HuH-7 (cell line): ENCODE measurements at regions not wholly inside any gene's neighbourhood (a gene's known extent, or its start where the extent isn't known, plus 50 kb on each side); places are given as distances from the start of the nearest gene placed in this dataset.
A peak's percentile ranks its signal among the peaks of the same experiment; 100 is the strongest.
"Not testable (repeated sequence)": the region's sequence is repeated elsewhere in the genome, so short reads cannot be mapped to it uniquely, and the experiment has no call there.

Experiments used
- DNase-seq: peaks from one replicate; pipeline ENCODE4 v3.0.0; 2011; ENCODE audit warnings: low spot score

DNA sequence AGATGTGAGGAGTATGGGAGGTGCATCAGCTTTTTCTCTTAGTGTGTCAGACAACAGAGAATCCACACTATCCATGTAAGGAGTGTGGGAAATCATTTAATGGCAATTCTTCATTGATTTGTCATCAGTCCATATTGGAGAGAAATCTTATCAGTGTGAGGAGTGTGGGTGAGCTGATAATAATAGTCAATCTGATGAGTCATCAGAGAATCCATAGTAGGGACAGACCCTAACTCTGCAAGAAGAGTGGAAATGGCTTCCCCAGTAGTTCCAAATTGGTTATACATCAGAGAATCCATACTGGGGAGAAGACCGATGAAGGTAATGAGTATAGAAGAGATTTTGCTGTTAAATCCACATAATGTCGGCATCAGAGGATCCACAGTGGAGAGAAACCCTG lies 150.5 kb upstream of the THUMPD2 start:
- DNase-seq: no peak

DNA sequence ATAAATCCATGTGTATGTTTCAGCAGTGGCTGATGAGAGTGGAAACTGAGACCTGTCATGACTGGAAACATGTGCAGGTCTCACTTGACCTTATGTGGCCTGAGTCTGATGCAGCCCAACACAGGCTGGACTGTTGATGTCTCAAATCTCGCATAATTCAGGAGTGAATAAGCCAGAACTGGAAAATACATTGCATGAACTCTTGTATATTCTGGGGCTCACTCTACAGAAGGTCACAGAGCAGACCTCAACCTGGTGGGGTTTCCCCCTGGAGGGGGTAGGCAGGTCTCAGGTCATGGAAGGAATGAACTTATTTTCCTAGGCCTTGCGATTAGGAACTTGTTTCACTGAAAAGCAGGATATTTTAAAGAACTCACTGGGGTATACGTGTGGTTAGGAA lies 146.3 kb upstream of the THUMPD2 start:
- DNase-seq: no peak

DNA sequence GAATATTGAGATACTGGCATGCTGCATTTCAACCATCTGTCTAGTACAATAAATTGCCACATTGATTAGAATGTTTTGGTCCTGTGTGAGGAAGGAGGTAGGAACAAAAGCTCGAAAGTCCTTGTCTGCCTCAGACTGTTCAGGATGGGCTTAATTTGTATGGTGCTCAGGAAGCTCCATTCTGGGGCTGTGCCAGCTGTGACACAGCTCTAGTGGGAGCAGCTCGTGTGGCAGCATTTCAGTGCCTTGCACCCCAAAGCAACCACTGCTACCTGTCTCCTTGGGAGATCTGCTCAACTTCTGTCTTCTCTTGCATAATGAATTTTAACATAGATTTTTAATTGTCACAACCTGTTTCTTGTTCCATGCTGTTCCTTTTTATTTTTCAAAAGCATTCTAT lies 144.4 kb upstream of the THUMPD2 start:
- no peak for DNase-seq

DNA sequence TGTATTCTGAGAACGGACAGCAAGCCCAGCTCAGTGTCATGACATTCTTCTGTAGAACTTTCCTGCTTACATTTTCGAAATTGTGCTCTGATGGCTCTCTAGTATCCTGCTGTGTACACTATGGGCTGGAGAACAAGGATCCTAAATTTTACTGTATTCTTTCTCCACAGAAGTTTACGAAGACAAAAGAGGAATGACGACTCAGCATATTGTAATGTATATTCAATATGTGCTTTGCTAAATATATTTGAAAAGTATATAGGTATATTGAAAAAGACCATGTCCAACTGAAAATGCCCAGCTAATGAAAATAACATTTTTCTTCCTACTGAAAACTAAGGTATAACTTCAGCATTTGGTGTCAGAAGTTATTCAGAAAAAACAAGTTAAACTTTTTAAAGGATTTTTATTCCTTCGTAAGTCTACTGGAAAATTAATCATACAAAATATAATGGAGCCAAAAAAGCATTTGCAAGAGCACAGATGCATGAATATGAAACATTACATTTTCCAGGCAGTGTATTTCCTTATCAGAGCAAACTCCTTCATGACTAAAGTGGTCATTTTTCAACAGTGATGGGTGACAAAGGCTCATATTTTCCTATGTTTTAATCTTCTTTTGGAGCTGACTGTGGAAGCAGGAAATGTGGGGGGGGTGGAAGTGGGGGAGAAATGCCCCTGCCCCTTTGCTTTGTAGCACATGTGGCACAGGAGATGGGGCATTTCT lies 143.8 kb upstream of the THUMPD2 start:
- no peak for DNase-seq

DNA sequence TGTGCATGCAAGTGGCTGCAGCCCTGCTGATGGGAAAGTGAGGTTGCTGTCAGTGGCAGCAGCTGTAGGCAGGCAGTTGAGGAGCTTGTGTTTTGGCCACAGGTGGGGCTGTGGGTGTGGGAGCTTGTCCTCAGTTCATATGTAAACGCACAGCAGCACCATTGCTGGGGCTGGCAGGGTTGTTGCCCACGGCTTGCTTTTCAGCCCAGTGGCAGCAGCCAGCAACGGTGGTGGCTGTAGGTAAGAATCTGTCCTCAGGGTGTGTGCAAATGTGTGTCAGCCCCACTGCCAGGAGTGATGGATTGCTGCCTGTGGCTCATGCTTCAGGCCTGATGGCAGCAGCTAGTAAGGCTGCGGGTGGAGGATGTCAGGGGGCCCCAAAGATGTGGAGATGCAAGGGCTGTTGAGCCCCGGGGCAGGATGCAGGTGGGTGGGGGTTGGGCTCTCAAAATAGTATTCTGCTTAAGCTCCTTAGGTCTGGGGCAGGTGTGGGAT lies 141.3 kb upstream of the THUMPD2 start:
- no peak for DNase-seq

DNA sequence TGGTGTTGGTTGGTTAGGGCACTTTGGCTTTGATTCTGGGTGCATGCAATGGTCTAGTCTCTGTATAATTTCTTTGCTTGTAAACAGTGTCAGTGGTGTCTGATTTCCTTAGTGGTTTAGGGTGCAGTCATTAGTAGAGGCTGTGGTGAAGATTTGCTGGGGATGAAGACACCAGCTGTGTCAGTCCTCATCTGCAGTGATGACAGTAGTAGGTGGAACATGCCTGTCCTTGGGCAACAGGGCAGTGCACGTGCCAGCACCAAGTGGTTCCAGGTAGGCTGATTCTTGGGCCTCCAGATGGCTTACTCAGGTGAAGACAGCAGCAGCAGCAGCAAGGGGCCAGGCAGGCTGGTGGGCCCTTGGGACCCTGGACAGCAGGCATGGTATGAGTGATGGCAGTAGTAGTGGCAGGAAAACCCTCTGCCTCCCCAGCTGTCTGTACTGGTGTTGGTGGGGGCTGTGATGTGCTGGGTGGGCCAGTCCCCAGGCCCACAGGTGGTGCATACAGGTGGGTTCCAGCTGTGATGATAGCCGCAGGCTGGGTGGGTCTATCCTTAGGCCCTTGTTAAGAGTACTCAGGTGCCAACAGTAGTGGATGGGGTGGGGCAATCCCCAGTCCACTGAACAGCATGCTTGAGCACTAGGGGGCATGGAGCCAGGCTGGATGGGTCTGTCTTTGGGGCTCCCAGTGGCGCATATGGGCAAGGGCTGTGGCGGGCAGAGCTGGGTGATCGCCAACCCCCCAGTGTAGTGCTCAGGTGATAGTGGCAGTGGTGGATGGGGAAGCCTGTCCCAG lies 140.7 kb upstream of the THUMPD2 start:
- DNase-seq: no peak

DNA sequence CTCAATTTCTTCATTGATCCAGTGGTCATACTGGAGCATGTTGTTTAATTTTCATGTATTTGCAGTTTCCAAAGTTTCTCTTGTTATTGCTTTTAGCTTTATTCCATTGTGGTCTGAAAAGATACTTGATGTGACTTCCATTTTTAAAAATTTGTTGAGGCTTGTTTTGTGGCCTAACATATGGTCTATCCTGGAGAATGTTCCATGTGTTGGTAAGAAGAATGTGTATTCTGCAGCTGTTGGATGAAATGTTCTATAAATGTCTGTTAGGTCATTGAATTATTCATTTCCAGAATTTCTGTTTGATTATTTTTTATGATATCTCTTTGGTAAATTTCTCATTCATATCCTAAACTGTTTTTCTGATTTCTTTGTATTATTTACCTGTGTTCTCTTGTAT lies 139.8 kb upstream of the THUMPD2 start:
- DNase-seq: no peak

DNA sequence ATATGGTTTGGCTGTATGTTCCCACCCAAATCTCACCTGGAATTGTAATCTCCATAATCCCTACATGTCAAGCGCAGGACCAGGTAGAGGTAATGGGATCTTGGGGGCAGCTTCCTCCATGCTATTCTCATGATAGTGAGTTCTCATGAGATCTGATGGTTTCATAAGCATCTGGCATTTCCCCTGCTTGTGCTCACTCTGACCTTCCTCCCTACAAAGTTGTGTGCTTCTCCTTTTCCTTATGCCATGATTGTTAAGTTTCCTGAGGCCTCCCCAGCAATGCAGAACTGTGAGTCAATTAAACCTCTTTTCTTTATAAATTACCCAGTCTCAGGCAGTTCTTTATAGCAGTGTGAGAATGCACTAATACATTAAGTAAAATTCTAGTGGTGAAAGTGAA lies 138.3 kb upstream of the THUMPD2 start:
- DNase-seq: not testable (repeated sequence)

DNA sequence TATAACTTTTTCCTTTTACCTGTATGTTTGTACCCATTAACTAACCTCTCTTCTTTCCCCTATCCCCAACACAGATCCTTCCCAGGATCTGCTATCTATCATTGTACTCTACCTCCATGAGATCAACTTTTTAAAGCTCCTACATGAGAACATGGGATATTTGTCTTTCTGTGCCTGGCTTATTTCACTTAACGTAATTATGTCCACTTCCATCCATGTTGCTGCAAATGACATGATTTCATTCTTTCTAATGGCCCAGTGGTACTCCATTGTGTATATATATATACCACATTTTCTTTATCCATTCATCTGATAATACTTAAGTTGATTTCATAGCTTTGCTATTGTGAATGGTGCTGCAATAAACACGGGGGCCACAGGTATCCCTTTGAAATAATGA lies 135.9 kb upstream of the THUMPD2 start:
- no peak for DNase-seq

DNA sequence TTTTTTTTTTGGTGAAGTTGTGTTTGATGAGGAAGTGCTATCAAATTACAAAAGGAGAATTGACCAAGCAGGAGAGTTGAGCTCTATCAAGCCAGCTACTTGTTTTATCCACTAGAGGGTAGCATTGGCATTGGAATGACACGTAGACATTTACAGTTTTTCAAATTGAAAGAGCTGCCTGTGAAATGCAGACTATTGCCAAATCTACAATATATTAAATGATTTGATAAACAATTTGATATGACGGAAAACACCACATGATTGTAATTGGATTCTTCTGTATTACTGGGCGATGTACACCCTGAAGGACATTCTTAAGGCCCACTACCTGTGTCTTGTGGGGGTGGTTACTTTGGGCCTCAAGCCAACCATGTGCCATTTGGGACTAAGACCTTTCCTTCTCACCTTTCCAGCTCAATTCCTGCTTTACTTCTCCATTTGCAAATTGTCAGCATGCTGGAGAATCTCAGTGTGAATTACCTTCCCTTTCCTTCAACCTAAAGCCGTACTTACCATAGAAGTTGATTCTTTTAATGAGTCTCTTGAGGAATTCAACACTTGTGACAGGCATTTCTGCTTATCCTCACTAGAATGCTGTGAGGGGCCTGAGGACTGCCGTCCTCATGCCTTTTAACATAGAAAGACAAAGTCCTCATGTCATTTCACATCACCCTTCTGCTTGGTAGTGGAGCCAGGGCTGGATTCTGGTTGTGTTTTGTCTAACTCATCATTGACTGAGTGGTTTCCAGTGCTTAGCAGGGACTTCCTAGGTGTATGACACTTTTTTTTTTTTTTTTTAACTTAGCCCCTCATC lies 134.8 kb upstream of the THUMPD2 start:
- DNase-seq: peak; percentile 12

DNA sequence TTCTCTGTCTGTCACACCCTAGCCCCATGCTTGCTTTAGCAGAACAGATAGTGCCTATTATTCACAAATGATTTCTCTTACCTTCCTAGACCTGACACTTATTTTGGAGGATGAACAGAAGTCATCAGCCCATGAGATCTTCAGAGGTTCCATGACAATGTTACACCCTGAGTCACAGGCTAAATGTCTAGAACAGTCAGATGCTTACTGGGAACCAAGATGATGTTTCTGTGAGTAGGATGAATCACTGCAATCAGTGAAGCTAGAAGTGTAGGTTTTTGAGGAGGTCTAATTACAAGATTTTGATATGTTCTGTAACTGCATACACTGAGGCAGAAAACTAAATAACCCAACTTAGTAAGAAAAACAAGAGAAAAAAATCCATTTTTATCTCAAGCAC lies 123.0 kb upstream of the THUMPD2 start:
- DNase-seq: no peak

DNA sequence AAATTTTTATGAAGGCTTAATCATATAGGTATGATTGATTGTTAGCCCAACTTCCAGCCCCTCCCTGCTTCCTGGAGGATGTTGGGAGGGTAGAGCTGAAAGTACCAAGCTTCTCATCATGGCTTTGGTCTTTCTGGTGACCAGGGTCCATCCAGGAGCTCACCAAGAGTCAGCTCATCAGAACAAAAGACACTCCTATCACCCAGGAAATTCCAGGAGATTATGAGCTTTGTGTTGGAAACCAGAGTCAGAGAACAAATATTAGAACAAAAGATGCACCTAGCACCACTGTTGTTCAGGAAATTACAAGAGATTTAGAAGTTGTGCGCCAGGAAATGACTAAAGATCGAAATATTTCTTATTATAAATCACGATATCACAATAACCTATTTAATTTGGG lies 119.9 kb upstream of the THUMPD2 start:
- no peak for DNase-seq

DNA sequence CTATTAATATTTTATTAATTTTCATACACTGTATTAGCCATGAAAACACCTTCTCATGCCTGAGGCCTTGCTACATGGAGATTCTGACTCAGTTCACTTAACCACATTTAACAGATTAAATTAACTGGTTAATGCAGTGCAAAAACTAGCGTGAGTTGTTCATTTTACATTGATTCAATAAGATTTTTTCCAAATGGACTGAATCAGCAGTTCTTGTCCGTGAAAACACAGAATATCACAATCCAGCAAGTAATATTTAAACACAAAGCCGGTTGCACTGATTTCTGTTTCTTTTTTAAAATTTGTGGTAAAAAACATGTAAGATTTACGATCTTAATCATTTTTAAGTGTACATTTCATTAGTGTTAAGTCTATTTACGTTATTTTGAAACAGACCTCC lies 118.2 kb upstream of the THUMPD2 start:
- no peak for DNase-seq

DNA sequence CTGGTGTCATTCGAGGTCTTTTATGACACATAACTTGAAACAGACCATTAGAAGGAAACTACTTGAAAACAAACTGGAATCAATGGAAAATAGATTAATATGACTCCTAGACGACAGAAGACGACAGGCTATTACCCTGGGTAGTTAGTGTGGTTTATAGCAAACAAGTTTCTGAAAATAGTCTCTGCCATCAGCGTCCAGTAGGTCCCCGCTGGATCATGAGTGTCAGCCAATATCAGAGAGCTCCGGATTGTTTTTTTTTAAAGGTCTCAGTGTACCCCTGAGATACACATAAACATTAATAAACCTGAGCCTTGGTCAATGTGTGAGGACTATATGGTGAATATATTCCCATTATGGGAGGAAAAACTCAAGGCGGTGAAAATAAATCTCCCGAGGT lies 115.0 kb upstream of the THUMPD2 start:
- DNase-seq: no peak

DNA sequence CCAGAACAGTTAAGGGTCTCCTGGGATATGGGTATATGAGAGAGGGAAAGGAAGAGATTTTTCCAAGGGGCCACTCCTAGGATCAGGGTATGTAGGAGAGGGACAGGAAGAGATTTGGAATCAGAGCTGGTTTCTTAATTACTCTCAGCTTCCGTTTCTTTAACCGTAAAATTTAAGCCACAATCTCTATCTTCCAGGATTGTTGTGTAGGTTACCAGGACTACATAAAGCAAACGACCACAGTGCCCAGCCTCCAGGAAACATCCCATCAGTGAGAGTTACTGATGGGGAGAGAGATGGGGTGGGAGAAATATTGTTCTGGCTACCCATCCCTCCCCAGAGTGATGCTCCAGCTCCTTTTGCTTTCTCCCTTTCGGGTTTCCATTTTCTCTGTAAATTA lies 114.6 kb upstream of the THUMPD2 start:
- no peak for DNase-seq

DNA sequence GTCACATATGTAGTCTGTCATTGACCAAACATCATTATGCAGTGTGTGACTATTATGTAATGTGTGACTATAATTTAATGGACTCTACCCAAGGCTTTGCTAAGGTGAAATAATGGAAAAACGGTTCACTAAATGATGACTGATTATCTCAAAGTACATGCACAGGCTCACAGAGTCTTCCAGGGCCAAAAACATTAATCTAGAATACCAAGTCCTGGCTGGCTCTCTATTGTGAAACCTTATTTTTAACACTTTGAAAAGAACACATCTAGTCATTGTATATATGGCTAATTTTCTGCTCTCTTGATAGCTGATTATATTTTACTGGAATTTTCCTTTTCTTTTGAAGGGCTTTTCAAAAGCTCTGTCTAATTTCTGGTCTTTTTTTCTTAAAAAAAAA lies 102.9 kb upstream of the THUMPD2 start:
- no peak for DNase-seq

DNA sequence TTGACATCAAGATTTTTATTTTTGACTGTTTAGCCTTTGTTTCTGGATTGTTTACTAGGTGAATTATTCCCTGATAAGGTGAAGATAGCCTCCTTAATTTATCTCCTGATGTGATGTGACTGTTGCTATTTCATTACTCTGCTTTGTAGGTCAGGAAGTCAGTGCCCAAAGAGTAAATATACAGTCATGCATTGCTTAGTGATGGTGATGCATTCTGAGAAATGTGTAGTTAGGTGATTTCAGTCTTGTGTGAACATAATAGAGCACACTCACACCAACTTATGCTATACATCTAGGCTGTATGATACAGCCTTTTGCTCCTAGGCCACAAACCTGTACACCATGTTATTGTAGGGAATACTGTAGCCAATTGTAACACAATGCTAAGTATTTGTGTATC lies 102.4 kb upstream of the THUMPD2 start:
- no peak for DNase-seq

DNA sequence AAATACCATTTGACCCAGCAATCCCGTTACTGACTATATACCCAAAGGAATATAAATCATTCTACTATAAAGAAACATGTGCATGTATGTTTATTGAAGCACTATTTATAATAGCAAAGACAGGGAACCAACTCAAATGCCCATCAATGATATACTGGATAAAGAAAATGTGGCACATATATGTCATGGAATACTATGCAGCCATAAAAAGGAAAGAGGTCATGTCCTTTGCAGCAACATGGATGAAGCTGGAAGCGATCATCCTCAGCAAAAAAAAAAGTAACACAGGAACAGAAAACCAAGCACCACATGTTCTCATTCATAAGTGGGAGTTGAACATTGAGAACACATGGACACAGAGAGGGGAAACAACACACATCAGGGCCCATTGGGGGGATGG lies 99.9 kb upstream of the THUMPD2 start:
- not testable (repeated sequence) for DNase-seq

DNA sequence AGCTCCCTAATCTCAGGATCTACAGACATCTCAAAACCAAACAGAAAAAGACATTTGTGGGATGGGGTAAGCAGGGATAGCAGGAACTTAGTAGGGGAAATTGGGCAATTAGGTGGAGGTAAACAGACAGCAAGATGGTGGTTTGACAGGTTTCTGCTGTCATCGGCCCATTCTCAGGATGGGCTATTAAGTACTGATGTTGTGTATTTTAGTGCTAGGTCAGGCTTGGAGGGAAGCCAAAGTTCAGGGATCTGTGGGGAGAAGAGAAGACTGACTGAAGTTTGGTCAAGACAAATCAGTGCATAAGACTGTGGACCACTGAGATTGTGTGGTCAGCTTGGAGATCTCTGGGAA lies 96.8 kb upstream of the THUMPD2 start:
- DNase-seq: no peak

DNA sequence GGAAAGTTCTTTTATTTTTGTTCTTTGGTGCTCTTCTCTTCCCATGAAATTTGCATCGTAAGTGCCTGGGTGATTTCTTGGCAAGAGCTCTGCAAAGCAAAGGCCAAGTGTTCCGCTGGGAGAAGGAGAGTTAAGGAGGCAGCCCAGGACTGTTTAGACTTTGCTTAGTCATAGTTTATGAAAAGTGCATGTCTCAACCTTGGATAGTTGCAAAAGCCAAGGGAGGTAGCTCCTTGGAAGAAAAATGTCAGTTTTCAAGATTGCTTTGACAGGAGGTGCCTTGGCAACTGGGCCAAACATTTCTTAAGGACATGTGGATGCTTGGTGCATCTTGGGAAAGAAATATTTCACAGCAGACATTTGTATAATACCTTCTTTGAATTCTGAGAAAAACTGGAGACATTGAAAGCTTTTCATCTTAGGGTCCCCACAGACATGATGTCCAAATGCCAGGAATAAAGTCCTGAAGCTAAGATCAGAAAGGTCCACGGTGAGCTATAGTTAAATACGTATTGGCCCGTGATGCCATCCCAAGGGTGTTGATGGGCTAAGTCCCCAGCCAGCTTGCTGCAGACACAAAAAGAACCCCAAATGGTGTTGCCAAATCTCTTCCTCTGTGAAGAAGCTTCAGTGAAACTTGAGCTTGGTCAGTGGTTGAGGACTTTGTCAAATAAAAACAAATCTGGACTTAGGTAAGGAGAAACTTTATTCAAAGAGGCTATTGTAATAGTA lies 96.3 kb upstream of the THUMPD2 start:
- no peak for DNase-seq

DNA sequence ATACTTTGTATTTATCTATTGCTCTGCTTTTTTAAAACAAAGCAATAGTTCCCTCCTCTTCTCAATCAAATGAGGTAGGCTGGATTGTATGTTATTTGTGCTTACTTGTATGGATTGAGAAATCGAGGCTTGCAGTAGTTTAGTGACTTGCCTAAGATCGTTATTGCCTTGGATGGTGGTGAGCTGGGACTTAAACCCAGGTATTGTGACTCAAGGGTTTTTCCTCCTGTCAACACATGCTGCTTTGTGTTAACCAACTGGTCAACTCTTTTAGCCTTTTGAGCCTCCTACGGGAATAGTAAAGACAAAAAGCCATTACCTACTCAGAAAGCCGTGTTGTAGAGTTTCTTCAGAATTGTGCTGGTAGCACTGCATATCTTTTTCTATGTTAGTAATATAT lies 95.2 kb upstream of the THUMPD2 start:
- DNase-seq: no peak

DNA sequence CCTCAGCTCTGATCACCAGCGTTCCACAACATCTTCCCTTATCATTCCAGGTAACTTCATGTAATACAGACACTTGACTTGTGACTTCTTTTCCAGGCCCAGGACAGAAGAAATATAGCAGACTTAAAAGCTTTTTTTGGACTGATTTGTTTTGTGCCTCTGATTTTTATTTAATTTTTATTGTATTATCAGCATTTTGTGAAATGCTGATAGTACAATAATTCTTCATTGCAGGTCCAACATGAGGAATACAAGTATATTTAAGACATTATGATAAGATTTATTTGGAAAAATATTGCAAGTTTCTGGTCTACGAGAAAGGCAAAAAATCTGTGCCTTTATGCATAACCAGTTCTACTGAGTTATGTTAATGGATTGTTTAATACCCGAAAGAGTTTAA lies 94.5 kb upstream of the THUMPD2 start:
- DNase-seq: no peak
